HG03066 (cell line): ENCODE measurements at regions not wholly inside any gene's neighbourhood (a gene's known extent, or its start where the extent isn't known, plus 50 kb on each side); places are given as distances from the start of the nearest gene placed in this dataset.
"Not testable (repeated sequence)": the region's sequence is repeated elsewhere in the genome, so short reads cannot be mapped to it uniquely, and the experiment has no call there.

Experiments used
- ATAC-seq: cut with Tn5 transposase; IDR thresholded peaks from one replicate; pipeline ENCODE4 v1.9.1; 2021; ENCODE audit warnings: low read depth; ENCODE audit not compliant: unreplicated experiment

GRCh38 chr13:89496478-89496877 lies 1825.3 kb downstream of the SLITRK5 start:
- no peak for ATAC-seq

- ATAC-seq, result no peak
Measured at GRCh38 chr13:89497658-89498057, 1826.5 kb downstream of the SLITRK5 start.

GRCh38 chr13:89502286-89502685 lies 1831.1 kb downstream of the SLITRK5 start:
- ATAC-seq, result no peak

GRCh38 chr13:89514534-89515312 lies 1832.8 kb upstream of the MIR17HG start:
- no peak for ATAC-seq

- no peak for ATAC-seq
Measured at GRCh38 chr13:89515948-89516347, 1831.5 kb upstream of the MIR17HG start.

GRCh38 chr13:89518289-89519077 lies 1829.0 kb upstream of the MIR17HG start:
- no peak for ATAC-seq

GRCh38 chr13:89520468-89520867 lies 1827.0 kb upstream of the MIR17HG start:
- ATAC-seq, result no peak

GRCh38 chr13:89521672-89522071 lies 1825.8 kb upstream of the MIR17HG start:
- not testable (repeated sequence) for ATAC-seq

GRCh38 chr13:89541091-89542030 lies 1806.1 kb upstream of the MIR17HG start:
- no peak for ATAC-seq

- ATAC-seq, result no peak
Measured at GRCh38 chr13:89550938-89551337, 1796.5 kb upstream of the MIR17HG start.

GRCh38 chr13:89554801-89555200 lies 1792.7 kb upstream of the MIR17HG start:
- no peak for ATAC-seq

- ATAC-seq, result no peak
Measured at GRCh38 chr13:89565476-89566100, 1781.9 kb upstream of the MIR17HG start.

GRCh38 chr13:89567025-89567424 lies 1780.5 kb upstream of the MIR17HG start:
- no peak for ATAC-seq

- ATAC-seq, result no peak
Measured at GRCh38 chr13:89568276-89568675, 1779.2 kb upstream of the MIR17HG start.

GRCh38 chr13:89568746-89569145 lies 1778.7 kb upstream of the MIR17HG start:
- ATAC-seq, result no peak

GRCh38 chr13:89571676-89572075 lies 1775.8 kb upstream of the MIR17HG start:
- no peak for ATAC-seq

GRCh38 chr13:89574077-89574476 lies 1773.4 kb upstream of the MIR17HG start:
- ATAC-seq, result no peak

- ATAC-seq, result no peak
Measured at GRCh38 chr13:89577301-89577700, 1770.2 kb upstream of the MIR17HG start.

- ATAC-seq, result no peak
Measured at GRCh38 chr13:89584058-89584620, 1763.3 kb upstream of the MIR17HG start.

GRCh38 chr13:89602655-89603054 lies 1744.8 kb upstream of the MIR17HG start:
- ATAC-seq, result no peak
